CD14-positive monocyte (primary cell): ENCODE measurements at regions not wholly inside any gene's neighbourhood (a gene's known extent, or its start where the extent isn't known, plus 50 kb on each side); places are given as distances from the start of the nearest gene placed in this dataset.

Experiments used
- DNase-seq, 3 donors: peaks; one replicate each; pipeline ENCODE4 v3.0.0-alpha.2; 2011 to 2022
- H2AFZ ChIP-seq: 2 replicates; pipeline ENCODE4 v1.6.0; 2012; ENCODE audit warnings: mild to moderate bottlenecking, low read depth, low read length, inconsistent platforms; ENCODE audit not compliant: insufficient read depth, poor library complexity, severe bottlenecking
- H3K27ac ChIP-seq, 2 donors: 1 replicate in 1 of 2; 2 replicates in 1 of 2; pipeline ENCODE4 v1.5.1; 2012 to 2013; ENCODE audit warnings: low read length in 2 of 2, control low read depth in 1 of 2, inconsistent platforms in 1 of 2, low read depth in 1 of 2, mild to moderate bottlenecking in 1 of 2
- H3K27me3 ChIP-seq, 2 donors: one replicate each; pipeline versions ENCODE4 v1.6.0 to v1.6.1; 2011 to 2013; ENCODE audit warnings: low read length in 2 of 2; ENCODE audit not compliant: control insufficient read depth in 2 of 2, insufficient read depth in 2 of 2
- H3K36me3 ChIP-seq, 2 donors: replicated peaks in 1 of 2; 1 replicate in 1 of 2; 2 replicates in 1 of 2; pipeline versions ENCODE4 v1.5.1 to v1.6.1; 2012 to 2013; ENCODE audit warnings: low read length in 2 of 2, control low read depth in 1 of 2, inconsistent platforms in 1 of 2, mild to moderate bottlenecking in 1 of 2; ENCODE audit not compliant: insufficient read depth in 2 of 2, control insufficient read depth in 1 of 2
- H3K4me1 ChIP-seq, 2 donors: 1 replicate in 1 of 2; 2 replicates in 1 of 2; pipeline versions ENCODE4 v1.5.1 to v1.6.1; 2012 to 2013; ENCODE audit warnings: low read length in 2 of 2, control low read depth in 1 of 2, inconsistent platforms in 1 of 2, mild to moderate bottlenecking in 1 of 2, moderate library complexity in 1 of 2; ENCODE audit not compliant: insufficient read depth in 2 of 2, control insufficient read depth in 1 of 2
- H3K4me2 ChIP-seq: replicated peaks from 2 replicates; pipeline ENCODE3; 2012; ENCODE audit warnings: low read length, moderate library complexity, mild to moderate bottlenecking; ENCODE audit not compliant: poor library complexity, severe bottlenecking; ENCODE audit errors: extremely low read depth
- H3K4me3 ChIP-seq, 3 experiments: fragments of 200-600 bp in 1 of 3; sonication (generic) in 1 of 3; replicated peaks in 1 of 3; 1 replicate in 2 of 3; 2 replicates in 1 of 3; pipeline ENCODE4 v1.5.1; 2011 to 2013; ENCODE audit warnings: low read length in 3 of 3, mild to moderate bottlenecking in 3 of 3, control low read depth in 2 of 3, low read depth in 2 of 3, inconsistent platforms in 1 of 3, moderate library complexity in 1 of 3
- H3K79me2 ChIP-seq: 2 replicates; pipeline ENCODE4 v1.6.0; 2012; ENCODE audit warnings: mild to moderate bottlenecking, control low read depth, inconsistent platforms, low read length, moderate library complexity; ENCODE audit not compliant: insufficient read depth
- H3K9ac ChIP-seq: 2 replicates; pipeline ENCODE4 v1.6.0; 2017; ENCODE audit warnings: low read length, mild to moderate bottlenecking; ENCODE audit not compliant: insufficient read depth, poor library complexity, severe bottlenecking
- H3K9me3 ChIP-seq, 2 donors: replicated peaks in 1 of 2; 1 replicate in 1 of 2; 2 replicates in 1 of 2; pipeline versions ENCODE4 v1.5.1 to v1.6.1; 2012 to 2013; ENCODE audit warnings: low read length in 2 of 2, control low read depth in 1 of 2; ENCODE audit not compliant: control insufficient read depth in 1 of 2, insufficient read depth in 1 of 2
- H4K20me1 ChIP-seq: 2 replicates; pipeline ENCODE4 v1.6.0; 2012; ENCODE audit warnings: mild to moderate bottlenecking, low read length, control low read depth, moderate library complexity; ENCODE audit not compliant: insufficient read depth
- H3K27ac Mint-ChIP-seq, 7 donors: one replicate each; pipeline ENCODE4 v1.8.0; 2020; ENCODE audit warnings: mild to moderate bottlenecking in 7 of 7, mixed read lengths in 7 of 7, moderate library complexity in 6 of 7, inconsistent platforms in 2 of 7
- H3K27me3 Mint-ChIP-seq, 3 donors: one replicate each; pipeline ENCODE4 v1.8.0; 2021 to 2022; ENCODE audit warnings: low read depth in 3 of 3, mild to moderate bottlenecking in 3 of 3, mixed read lengths in 3 of 3, moderate library complexity in 3 of 3, inconsistent platforms in 1 of 3
- H3K36me3 Mint-ChIP-seq, 2 donors: one replicate each; pipeline ENCODE4 v1.8.0; 2020; ENCODE audit warnings: mixed read lengths in 2 of 2, inconsistent platforms in 1 of 2, mild to moderate bottlenecking in 1 of 2
- H3K4me1 Mint-ChIP-seq: one replicate; pipeline ENCODE4 v1.8.0; 2020; ENCODE audit warnings: mild to moderate bottlenecking, mixed read lengths
- H3K4me3 Mint-ChIP-seq, 2 donors: one replicate each; pipeline ENCODE4 v1.8.0; 2020; ENCODE audit warnings: mild to moderate bottlenecking in 2 of 2, mixed read lengths in 2 of 2, moderate library complexity in 1 of 2
- H3K9me3 Mint-ChIP-seq, 7 donors: one replicate each; pipeline ENCODE4 v1.8.0; 2020 to 2022; ENCODE audit warnings: mixed read lengths in 7 of 7, mild to moderate bottlenecking in 6 of 7, moderate library complexity in 6 of 7, inconsistent platforms in 2 of 7
- WGBS: methylation state at CpG from one replicate; pipeline ENCODE4 v1.1.5; 2013; ENCODE audit warnings: missing lambda C conversion rate; ENCODE audit not compliant: insufficient coverage; 5-methylcytosine and 5-hydroxymethylcytosine counted together
- intact Hi-C, 2 donors: fragments of 100-400 bp; cut with micrococcal nuclease; formaldehyde crosslinking; loops; one replicate each; pipeline versions ENCODE4 v1.15.0 to v1.15.1; 2023
- TF ChIP-seq, protein P1 (sequence below): fragments of 200-600 bp; IDR thresholded peaks from one replicate; pipeline ENCODE4 v1.8.0; 2022; ENCODE audit warnings: antibody characterized with exemption, mild to moderate bottlenecking

DNA sequence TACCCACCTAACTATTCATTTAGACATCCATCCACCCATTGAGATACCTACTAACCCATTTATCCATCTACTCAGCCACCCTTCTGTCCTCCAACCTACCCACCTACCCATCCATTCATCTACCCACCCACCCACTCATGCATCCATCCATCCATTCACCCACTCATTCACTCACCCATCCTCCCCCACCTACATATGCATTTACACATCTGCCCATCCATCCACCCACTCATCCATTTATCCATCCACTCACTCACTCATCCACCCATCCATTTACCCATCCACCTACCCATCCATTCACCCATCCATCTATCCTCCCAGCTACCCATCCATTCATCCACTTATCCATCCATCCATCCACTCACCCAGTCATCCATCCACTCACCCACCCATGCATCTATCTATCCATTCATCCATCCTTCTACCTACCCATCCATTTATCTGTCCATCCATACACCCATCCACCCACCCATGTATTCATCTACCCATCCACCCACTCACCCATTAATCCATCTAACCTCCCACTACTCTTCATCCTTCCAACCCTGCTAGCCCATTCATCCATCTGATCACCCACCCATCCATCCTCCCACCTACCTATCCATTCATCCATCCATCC lies 378.7 kb downstream of the CTTN start:
- Histone ChIP-seq H2AFZ (no peak overlapping the region), H3K9me3 (peaks cover 0 to 3% of the 10 kb centered on the region in 2 donors), H3K27me3 (no peaks in the 10 kb centered on the region), H3K4me3 (no peak overlapping the region), H3K4me2 (no peak overlapping the region), H3K27ac (no peak overlapping the region), H3K36me3 (no peaks in the 10 kb centered on the region), H4K20me1 (no peaks in the 10 kb centered on the region), H3K79me2 (no peaks in the 10 kb centered on the region), H3K9ac (no peak overlapping the region), H3K4me1 (no peaks in the 10 kb centered on the region)
- no peak overlapping the region for H3K4me3 Mint-ChIP-seq
- H3K27me3 Mint-ChIP-seq = no peaks in the 10 kb centered on the region
- no peak for DNase-seq
- peaks cover 0 to 5% (median 0%) of the 10 kb centered on the region in 7 donors for H3K9me3 Mint-ChIP-seq
- no peak overlapping the region for H3K27ac Mint-ChIP-seq
- no peaks in the 10 kb centered on the region for H3K4me1 Mint-ChIP-seq
- TF ChIP-seq, protein P1, sequence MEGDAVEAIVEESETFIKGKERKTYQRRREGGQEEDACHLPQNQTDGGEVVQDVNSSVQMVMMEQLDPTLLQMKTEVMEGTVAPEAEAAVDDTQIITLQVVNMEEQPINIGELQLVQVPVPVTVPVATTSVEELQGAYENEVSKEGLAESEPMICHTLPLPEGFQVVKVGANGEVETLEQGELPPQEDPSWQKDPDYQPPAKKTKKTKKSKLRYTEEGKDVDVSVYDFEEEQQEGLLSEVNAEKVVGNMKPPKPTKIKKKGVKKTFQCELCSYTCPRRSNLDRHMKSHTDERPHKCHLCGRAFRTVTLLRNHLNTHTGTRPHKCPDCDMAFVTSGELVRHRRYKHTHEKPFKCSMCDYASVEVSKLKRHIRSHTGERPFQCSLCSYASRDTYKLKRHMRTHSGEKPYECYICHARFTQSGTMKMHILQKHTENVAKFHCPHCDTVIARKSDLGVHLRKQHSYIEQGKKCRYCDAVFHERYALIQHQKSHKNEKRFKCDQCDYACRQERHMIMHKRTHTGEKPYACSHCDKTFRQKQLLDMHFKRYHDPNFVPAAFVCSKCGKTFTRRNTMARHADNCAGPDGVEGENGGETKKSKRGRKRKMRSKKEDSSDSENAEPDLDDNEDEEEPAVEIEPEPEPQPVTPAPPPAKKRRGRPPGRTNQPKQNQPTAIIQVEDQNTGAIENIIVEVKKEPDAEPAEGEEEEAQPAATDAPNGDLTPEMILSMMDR = no peak
- no peaks in the 10 kb centered on the region for H3K36me3 Mint-ChIP-seq
- intact Hi-C loops = no loop called here

DNA sequence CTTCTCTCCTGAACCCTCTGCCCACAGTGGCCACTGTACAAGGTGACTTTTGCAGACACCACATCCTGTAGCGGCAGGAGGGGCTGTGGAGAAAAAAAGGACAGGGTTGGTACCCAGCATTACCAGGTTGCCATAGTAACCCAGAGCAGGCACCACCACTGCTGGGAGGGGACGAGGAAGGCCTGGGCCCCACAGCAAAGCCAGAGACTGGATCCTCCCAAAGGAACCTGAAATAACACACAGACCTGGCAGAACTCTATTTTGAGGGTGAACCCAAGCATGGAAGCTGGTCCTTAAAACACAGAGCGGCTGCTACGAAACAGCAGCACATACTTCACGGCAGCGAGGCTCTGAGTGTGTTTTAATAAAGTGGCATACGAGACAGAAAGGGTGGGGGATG lies 380.6 kb downstream of the CTTN start:
- H3K4me2 ChIP-seq = no peak overlapping the region
- no peaks in the 10 kb centered on the region for H3K36me3 Mint-ChIP-seq
- no peak overlapping the region for H3K4me3 ChIP-seq
- no peaks in the 10 kb centered on the region for H3K27me3 ChIP-seq
- DNase-seq = no peak
- H2AFZ ChIP-seq = no peak overlapping the region
- no peaks in the 10 kb centered on the region for H4K20me1 ChIP-seq
- no peak overlapping the region for H3K27ac Mint-ChIP-seq
- H3K36me3 ChIP-seq = no peaks in the 10 kb centered on the region
- WGBS = 100% methylated on average over 1 of the region's 7 CpGs
- no peaks in the 10 kb centered on the region for H3K4me1 ChIP-seq
- intact Hi-C loops = no loop called here
- no peaks in the 10 kb centered on the region for H3K9me3 ChIP-seq
- no peaks in the 10 kb centered on the region for H3K27me3 Mint-ChIP-seq
- H3K4me1 Mint-ChIP-seq = no peaks in the 10 kb centered on the region
- TF ChIP-seq, protein P1 = no peak
- no peak overlapping the region for H3K4me3 Mint-ChIP-seq
- H3K9ac ChIP-seq = no peak overlapping the region
- H3K27ac ChIP-seq = no peak overlapping the region
- H3K79me2 ChIP-seq = no peaks in the 10 kb centered on the region
- H3K9me3 Mint-ChIP-seq = no peaks in the 10 kb centered on the region
